Left ventricle myocardium inferior (tissue), 1 donor: ENCODE measurements at regions not wholly inside any gene's neighbourhood (a gene's known extent, or its start where the extent isn't known, plus 50 kb on each side); places are given as distances from the start of the nearest gene placed in this dataset.

Experiments
- DNase-seq: peaks from one replicate; pipeline ENCODE4 v3.0.0-alpha.2; 2020
- H3K27ac ChIP-seq: fragments of 200-600 bp; replicated peaks from 2 replicates; pipeline ENCODE4 v1.8.0; 2021
- H3K27me3 ChIP-seq: fragments of 200-600 bp; 2 replicates; pipeline ENCODE4 v1.8.0; 2021; ENCODE audit warnings: low read depth
- H3K36me3 ChIP-seq: fragments of 200-600 bp; 2 replicates; pipeline ENCODE4 v1.8.0; 2021
- H3K4me1 ChIP-seq: fragments of 200-600 bp; 2 replicates; pipeline ENCODE4 v1.8.0; 2021
- H3K4me3 ChIP-seq: fragments of 200-600 bp; 2 replicates; pipeline ENCODE4 v1.8.0; 2021; ENCODE audit warnings: mild to moderate bottlenecking, moderate library complexity
- H3K9me3 ChIP-seq: fragments of 200-600 bp; replicated peaks from 2 replicates; pipeline ENCODE4 v1.8.0; 2021
- intact Hi-C: fragments of 100-400 bp; cut with micrococcal nuclease; formaldehyde crosslinking; loops from one replicate; pipeline ENCODE4 v1.11.0; 2022
- TF ChIP-seq, protein P1 (sequence below): fragments of 200-600 bp; IDR thresholded peaks from 2 replicates; pipeline ENCODE4 v1.8.0; 2021; ENCODE audit warnings: antibody characterized with exemption, mild to moderate bottlenecking, borderline replicate concordance
- donor health status: DM: no; HTN: yes; CAD: no; lungs with severe emphysema.

DNA sequence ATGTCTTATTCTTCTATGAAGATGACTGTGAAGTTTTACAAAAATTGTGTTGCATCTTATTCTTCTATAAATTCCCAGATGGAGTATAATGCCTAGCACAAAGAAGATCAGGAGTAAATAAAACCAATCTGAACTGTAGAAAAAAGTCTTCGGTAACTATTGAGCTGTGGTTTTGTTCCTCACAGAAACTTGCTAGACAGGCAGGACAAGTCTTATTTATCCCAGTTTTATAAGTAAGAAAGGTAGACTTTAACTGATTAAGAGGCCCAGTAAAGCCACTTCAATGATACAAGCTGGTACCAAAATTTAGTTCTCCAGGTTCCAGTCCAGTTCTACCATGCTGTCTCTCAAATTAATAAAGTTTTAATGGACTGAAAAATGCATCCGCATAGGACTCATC lies 526.7 kb upstream of the SETBP1 start:
- TF ChIP-seq, protein P1, sequence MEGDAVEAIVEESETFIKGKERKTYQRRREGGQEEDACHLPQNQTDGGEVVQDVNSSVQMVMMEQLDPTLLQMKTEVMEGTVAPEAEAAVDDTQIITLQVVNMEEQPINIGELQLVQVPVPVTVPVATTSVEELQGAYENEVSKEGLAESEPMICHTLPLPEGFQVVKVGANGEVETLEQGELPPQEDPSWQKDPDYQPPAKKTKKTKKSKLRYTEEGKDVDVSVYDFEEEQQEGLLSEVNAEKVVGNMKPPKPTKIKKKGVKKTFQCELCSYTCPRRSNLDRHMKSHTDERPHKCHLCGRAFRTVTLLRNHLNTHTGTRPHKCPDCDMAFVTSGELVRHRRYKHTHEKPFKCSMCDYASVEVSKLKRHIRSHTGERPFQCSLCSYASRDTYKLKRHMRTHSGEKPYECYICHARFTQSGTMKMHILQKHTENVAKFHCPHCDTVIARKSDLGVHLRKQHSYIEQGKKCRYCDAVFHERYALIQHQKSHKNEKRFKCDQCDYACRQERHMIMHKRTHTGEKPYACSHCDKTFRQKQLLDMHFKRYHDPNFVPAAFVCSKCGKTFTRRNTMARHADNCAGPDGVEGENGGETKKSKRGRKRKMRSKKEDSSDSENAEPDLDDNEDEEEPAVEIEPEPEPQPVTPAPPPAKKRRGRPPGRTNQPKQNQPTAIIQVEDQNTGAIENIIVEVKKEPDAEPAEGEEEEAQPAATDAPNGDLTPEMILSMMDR, result no peak
- Histone ChIP-seq H3K4me3 (no peak overlapping the region), H3K36me3 (no peaks in the 10 kb centered on the region), H3K27ac (no peak overlapping the region), H3K27me3 (no peaks in the 10 kb centered on the region), H3K9me3 (no peaks in the 10 kb centered on the region), H3K4me1 (peaks cover 5% of the 10 kb centered on the region)
- DNase-seq, result no peak
- intact Hi-C loops, result no loop called here

DNA sequence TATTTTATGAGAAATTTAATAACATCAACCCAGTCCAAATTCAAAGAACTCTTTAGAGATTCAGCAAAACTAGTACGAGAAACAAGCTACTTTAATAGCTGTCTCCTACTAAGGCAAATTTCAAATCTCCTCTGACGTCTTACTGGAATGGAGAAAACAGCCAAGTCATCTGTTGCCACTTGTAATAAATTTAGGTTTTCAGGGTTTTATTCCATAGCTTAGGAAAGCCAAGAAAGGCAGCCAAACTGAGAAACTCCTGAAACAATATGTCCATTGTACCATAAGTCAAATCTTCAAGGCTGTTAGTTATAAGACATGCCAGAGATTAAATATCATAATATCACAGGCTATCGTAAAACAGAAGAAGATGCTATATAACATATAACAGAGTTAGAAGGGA lies 524.6 kb upstream of the SETBP1 start:
- TF ChIP-seq, protein P1, result no peak
- H3K27ac ChIP-seq, result no peak overlapping the region
- no peaks in the 10 kb centered on the region for H3K4me1 ChIP-seq
- intact Hi-C loops, result no loop called here
- H3K4me3 ChIP-seq, result no peak overlapping the region
- no peaks in the 10 kb centered on the region for H3K36me3 ChIP-seq
- H3K9me3 ChIP-seq, result peaks cover 4% of the 10 kb centered on the region
- no peak for DNase-seq
- no peaks in the 10 kb centered on the region for H3K27me3 ChIP-seq

DNA sequence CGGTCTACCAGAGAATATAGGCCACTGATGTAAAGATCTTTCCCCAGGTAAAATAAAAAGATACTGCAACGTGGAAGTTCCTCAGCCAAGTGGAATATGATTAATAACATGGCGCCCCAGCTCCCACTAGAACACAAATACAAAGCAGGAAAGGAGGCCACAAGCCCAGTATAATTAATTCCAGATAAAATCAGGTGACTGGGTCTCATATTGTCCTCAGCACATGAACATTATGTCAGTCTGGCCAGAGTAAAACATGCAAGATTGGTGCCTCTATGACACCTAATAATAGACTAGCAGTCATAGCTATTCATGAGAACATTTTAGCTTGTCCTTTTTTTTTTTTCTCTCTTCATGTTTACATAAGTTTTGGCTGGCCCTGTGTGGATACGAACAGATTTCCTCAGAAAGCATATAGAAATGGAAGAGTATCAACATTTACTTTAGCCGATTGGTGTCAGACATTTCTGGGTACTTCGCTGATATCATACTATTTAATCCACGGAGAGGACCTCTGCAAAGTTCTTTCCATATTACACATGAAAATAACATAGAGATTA lies 523.8 kb upstream of the SETBP1 start:
- Histone ChIP-seq H3K4me1 (no peaks in the 10 kb centered on the region), H3K36me3 (no peaks in the 10 kb centered on the region), H3K27ac (no peak overlapping the region), H3K4me3 (no peak overlapping the region), H3K9me3 (peaks cover 12% of the 10 kb centered on the region), H3K27me3 (no peaks in the 10 kb centered on the region)
- intact Hi-C loops, result no loop called here
- no peak for DNase-seq
- TF ChIP-seq, protein P1, result no peak

DNA sequence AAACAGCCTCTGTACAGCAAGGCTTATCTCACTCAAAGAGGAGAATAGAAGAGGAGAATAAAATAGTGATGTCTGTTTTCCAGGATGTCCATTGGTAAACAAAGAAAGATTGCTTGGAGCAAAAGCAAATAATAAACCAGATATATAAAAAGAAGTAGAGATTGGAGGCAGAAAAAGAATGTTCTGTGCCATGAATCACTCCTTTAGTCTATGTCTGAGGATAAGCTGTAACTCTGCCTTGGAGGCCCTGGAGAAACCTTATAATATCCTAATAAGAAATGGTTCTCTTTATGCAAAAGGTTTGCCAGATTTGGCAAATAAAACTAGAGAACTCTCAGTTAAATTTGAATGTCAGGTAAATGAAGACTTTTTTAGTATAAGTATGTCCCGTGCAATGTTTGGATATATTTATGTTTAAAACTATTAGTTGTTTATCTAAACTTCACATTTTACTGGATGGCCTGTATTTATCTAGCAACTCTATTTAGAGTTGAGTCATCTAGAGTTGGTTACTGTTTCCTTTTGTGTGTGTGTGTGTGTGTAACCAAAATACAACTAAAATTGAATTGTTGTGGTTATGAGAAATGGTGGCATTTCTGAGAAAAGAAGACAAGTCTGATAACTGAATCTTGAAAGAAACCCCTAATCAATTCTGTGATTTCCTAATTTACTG lies 510.3 kb upstream of the SETBP1 start:
- Histone ChIP-seq H3K36me3 (no peaks in the 10 kb centered on the region), H3K4me3 (no peak overlapping the region), H3K4me1 (no peaks in the 10 kb centered on the region), H3K9me3 (no peaks in the 10 kb centered on the region), H3K27ac (no peak overlapping the region), H3K27me3 (no peaks in the 10 kb centered on the region)
- TF ChIP-seq, protein P1, result no peak
- intact Hi-C loops, result no loop called here
- DNase-seq, result no peak

DNA sequence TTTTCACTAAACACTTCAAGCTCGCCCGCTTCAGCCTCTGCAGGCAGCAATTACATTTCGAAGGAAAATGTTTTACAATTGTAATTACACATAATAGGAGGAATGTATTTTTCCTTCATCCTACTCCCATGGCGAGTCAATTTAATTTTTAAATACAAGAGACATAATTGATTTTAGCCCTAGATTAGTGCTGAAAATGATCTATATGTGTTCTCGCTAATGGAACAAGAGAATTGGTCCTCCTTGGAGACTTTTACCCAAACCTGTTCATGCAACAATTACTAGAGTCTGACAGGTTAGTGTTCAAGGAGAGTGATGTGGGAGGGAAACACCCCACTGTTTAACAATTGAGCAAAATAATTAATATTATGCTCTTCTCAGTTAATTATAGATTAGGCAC lies 509.4 kb upstream of the SETBP1 start:
- intact Hi-C loops, result no loop called here
- Histone ChIP-seq H3K27ac (no peak overlapping the region), H3K4me1 (no peaks in the 10 kb centered on the region), H3K36me3 (no peaks in the 10 kb centered on the region), H3K27me3 (no peaks in the 10 kb centered on the region), H3K9me3 (no peaks in the 10 kb centered on the region), H3K4me3 (no peak overlapping the region)
- TF ChIP-seq, protein P1, result no peak
- DNase-seq, result no peak
